ENCODE measurements at regions not wholly inside any gene's neighbourhood (a gene's known extent, or its start where the extent isn't known, plus 50 kb on each side); places are given as distances from the start of the nearest gene placed in this dataset.

- Histone ChIP-seq H3F3A (ENCODE audit: insufficient read depth, low read length, poor library complexity, severe bottlenecking) (no peaks in the 10 kb centered on the region), H4K20me1 (ENCODE audit: insufficient read depth) (no peaks in the 10 kb centered on the region), H3K79me2 (replicated peaks; ENCODE audit: insufficient read depth, low read length) (no peaks in the 10 kb centered on the region), H3K4me3 (ENCODE audit: low read length) (no peak overlapping the region), H2AFZ (ENCODE audit: low read depth, low read length) (no peak overlapping the region), H3K36me3 (ENCODE audit: insufficient read depth, low read length) (no peaks in the 10 kb centered on the region), H3K9me3 (ENCODE audit: low read length) (peaks cover 3% of the 10 kb centered on the region), H3K27ac (ENCODE audit: low read length) (no peak overlapping the region), H3K9me2 (ENCODE audit: insufficient read depth, low read length) (no peaks in the 10 kb centered on the region), H3K9ac (ENCODE audit: low read length) (no peak overlapping the region), H3K27me3 (ENCODE audit: insufficient read depth, low read depth, low read length) (no peaks in the 10 kb centered on the region), H3K4me2 (ENCODE audit: low read length) (no peak overlapping the region)
- no peak for TF ChIP-seq CTCF (IDR thresholded peaks at IDR 0.05; ENCODE audit: poor library complexity, severe bottlenecking)
- TF ChIP-seq RAD21 (conservative IDR thresholded peaks at IDR 0.05) = no peak
- TF ChIP-seq REST (IDR thresholded peaks at IDR 0.05; ENCODE audit: borderline replicate concordance) = no peak
- no peak for TF ChIP-seq TAF1 (IDR thresholded peaks at IDR 0.05; ENCODE audit: low read depth)
- TF ChIP-seq POLR2AphosphoS5 (IDR thresholded peaks at IDR 0.05) = no peak
- no peak for TF ChIP-seq EZH2 (IDR thresholded peaks at IDR 0.05; ENCODE audit: borderline replicate concordance, insufficient read depth, low read length, poor library complexity, severe bottlenecking)
- no peak for TF ChIP-seq MXI1 (conservative IDR thresholded peaks at IDR 0.05; ENCODE audit: poor library complexity, severe bottlenecking)
- TF ChIP-seq EP300 (conservative IDR thresholded peaks at IDR 0.05; ENCODE audit: poor library complexity, severe bottlenecking) = no peak
- TF ChIP-seq SMC3 (conservative IDR thresholded peaks at IDR 0.05; ENCODE audit: poor library complexity) = no peak
Observed at GRCh38 chr3:127351321-127351720, 63.5 kb upstream of the PRR20G start.

- no peaks in the 10 kb centered on the region for H3K27me3 ChIP-seq (ENCODE audit: insufficient read depth, low read depth, low read length)
- no peak overlapping the region for H3K9ac ChIP-seq (ENCODE audit: low read length)
- no peaks in the 10 kb centered on the region for H3F3A ChIP-seq (ENCODE audit: insufficient read depth, low read length, poor library complexity, severe bottlenecking)
- TF ChIP-seq POLR2AphosphoS5 (IDR thresholded peaks at IDR 0.05) = no peak
- no peak overlapping the region for H2AFZ ChIP-seq (ENCODE audit: low read depth, low read length)
- no peak overlapping the region for H3K4me2 ChIP-seq (ENCODE audit: low read length)
- no peaks in the 10 kb centered on the region for H3K9me3 ChIP-seq (ENCODE audit: low read length)
- H3K9me2 ChIP-seq (ENCODE audit: insufficient read depth, low read length) = no peaks in the 10 kb centered on the region
- no peaks in the 10 kb centered on the region for H4K20me1 ChIP-seq (ENCODE audit: insufficient read depth)
- no peak overlapping the region for H3K27ac ChIP-seq (ENCODE audit: low read length)
- H3K4me3 ChIP-seq (ENCODE audit: low read length) = no peak overlapping the region
- no peaks in the 10 kb centered on the region for H3K36me3 ChIP-seq (ENCODE audit: insufficient read depth, low read length)
- no peaks in the 10 kb centered on the region for H3K79me2 ChIP-seq (replicated peaks; ENCODE audit: insufficient read depth, low read length)
Observed at GRCh38 chr3:127350172-127351050, 62.6 kb upstream of the PRR20G start.

All from neural cell (in vitro differentiated cells).